ENCODE measurements at regions not wholly inside any gene's neighbourhood (a gene's known extent, or its start where the extent isn't known, plus 50 kb on each side); places are given as distances from the start of the nearest gene placed in this dataset.

DNA sequence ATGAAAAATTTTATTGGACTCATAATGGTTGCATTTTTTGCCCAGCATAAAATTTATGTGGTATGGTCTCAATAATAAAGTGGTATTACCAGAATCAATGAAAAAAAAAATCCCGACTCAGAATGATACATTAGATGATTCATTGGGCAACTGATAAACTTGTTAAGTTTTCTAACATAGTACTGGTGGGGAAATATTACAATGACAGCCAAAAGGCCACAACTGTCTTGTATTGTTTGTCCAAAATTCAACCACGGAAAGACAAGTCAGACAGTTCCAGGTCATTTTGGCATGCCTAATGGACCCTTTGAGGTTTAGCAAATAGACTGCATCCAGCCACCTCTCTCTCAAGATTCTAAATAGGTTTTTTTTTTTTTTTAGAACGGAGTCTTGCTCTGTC lies 70.5 kb upstream of the TRIM9 start (continued):
- TF ChIP-seq SRF (IDR thresholded peaks at IDR 0.05; ENCODE audit: low read depth) (no peak), ZFX (IDR thresholded peaks at IDR 0.05) (no peak), CEBPB (IDR thresholded peaks at IDR 0.05; ENCODE audit: low read depth) (no peak), RAD21 (IDR thresholded peaks at IDR 0.05; ENCODE audit: low read depth) (no peak), JUND (IDR thresholded peaks at IDR 0.05) (no peak), SP1 (IDR thresholded peaks at IDR 0.05; ENCODE audit: low read depth) (no peak), ELF1 (IDR thresholded peaks at IDR 0.05; ENCODE audit: borderline replicate concordance, low read depth) (no peak), YY1 (IDR thresholded peaks at IDR 0.05; ENCODE audit: extremely low read depth, insufficient replicate concordance, low read depth, low read length) (no peak)
- TF ChIP-seq, protein P1, sequence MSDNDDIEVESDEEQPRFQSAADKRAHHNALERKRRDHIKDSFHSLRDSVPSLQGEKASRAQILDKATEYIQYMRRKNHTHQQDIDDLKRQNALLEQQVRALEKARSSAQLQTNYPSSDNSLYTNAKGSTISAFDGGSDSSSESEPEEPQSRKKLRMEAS (IDR thresholded peaks at IDR 0.05): no peak

DNA sequence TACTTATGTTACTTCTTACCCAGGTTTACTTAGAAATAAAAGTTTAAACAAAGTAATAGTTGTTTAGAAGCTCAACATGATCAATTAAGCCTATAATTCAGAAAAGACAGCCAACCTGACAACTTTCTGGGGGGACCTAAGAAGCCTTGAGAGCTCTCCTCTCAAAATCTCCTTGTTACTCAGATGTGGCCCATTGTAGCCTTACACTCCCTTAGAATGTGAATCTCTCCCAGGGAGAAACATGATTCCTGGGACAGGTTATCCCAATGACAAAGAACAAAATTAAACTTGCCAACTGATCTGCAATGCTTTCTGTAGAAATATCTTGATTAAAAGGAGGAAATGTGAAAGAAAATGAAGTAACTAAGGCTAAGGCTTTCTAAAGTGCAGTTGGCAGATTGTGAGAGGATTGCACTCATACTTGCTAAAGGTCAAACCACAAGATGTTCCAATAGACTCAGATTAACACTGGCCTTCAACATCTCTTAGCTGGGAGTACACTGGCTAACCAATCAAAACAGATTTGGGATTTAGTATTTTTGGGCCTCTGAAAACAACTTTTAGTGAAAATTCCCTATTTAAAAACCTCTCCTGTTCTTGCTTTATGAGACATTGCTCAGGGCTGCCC lies 72.3 kb upstream of the TMX1 start:
- no peak overlapping the region for H3K4me2 ChIP-seq (ENCODE audit: low read length)
- no peaks in the 10 kb centered on the region for H3K9me3 ChIP-seq (ENCODE audit: control insufficient read depth in 1 of 2, insufficient read depth in 1 of 2, low read depth in 1 of 2, low read length in 2 of 2)
- CTCF ChIA-PET: interaction anchor here (1.1 to 2.4 kb wide), 2 partner anchors 10 to 312 kb away, joined by 5 to 11 read pairs; no protein-coding TSS in a partner anchor
- H3K36me3 ChIP-seq (ENCODE audit: control insufficient read depth in 1 of 2, insufficient read depth in 2 of 2, low read length in 2 of 2): no peaks in the 10 kb centered on the region
- no peak overlapping the region for H3K4me3 ChIP-seq (replicated peaks in 1 of 2; ENCODE audit: low read depth in 1 of 2, low read length in 2 of 2)
- no peak overlapping the region for H3K27ac ChIP-seq (ENCODE audit: low read depth, low read length)
- H3K9ac ChIP-seq (ENCODE audit: low read length): no peak overlapping the region
- ATAC-seq (no peak), DNase-seq (ENCODE audit: low read depth, low spot score) (no peak)
- no peaks in the 10 kb centered on the region for H3K9me2 ChIP-seq (ENCODE audit: insufficient read depth)
- H3K27me3 ChIP-seq (ENCODE audit: insufficient read depth, low read length): no peaks in the 10 kb centered on the region; the same call in 1 of the 2 replicates
- H2AFZ ChIP-seq (ENCODE audit: low read depth, low read length, poor library complexity, severe bottlenecking): no peak overlapping the region
- POLR2A ChIA-PET: no interaction called here
- no TSS peak for BruUV-seq (replicated peaks)
- peaks cover 0 to 4% of the 10 kb centered on the region in 2 experiments; a peak in 1 of 4 replicates for H3K4me1 ChIP-seq (ENCODE audit: control insufficient read depth in 1 of 2, insufficient read depth in 2 of 2, low read length in 2 of 2)
- H3K79me2 ChIP-seq (ENCODE audit: insufficient read depth, low read length): no peaks in the 10 kb centered on the region
- no peaks in the 10 kb centered on the region for H4K20me1 ChIP-seq (ENCODE audit: insufficient read depth)
- intact Hi-C loops (cut with micrococcal nuclease): no loop called here
- RAD21 ChIA-PET (ENCODE audit: low non-redundant PET in 1 of 2, low total read pairs in 2 of 2, uncharacterized antibody in 2 of 2, unreplicated experiment in 2 of 2): no interaction called here
- TF ChIP-seq ZFX (IDR thresholded peaks at IDR 0.05) (no peak), JUND (IDR thresholded peaks at IDR 0.05) (no peak), CBX3 (IDR thresholded peaks at IDR 0.05; ENCODE audit: low read depth) (no peak), POLR2AphosphoS5 (IDR thresholded peaks at IDR 0.05; ENCODE audit: low read depth, low read length) (no peak), ELF1 (IDR thresholded peaks at IDR 0.05; ENCODE audit: borderline replicate concordance, low read depth) (no peak), EZH2 (IDR thresholded peaks at IDR 0.05) (no peak), ZNF274 (IDR thresholded peaks at IDR 0.05; ENCODE audit: low read depth, low read length) (no peak), TCF7L2 (IDR thresholded peaks at IDR 0.05; ENCODE audit: borderline replicate concordance, extremely low read depth, insufficient read depth, insufficient read length) (no peak), YY1 (IDR thresholded peaks at IDR 0.05; ENCODE audit: extremely low read depth, insufficient replicate concordance, low read depth, low read length) (no peak), EGR1 (IDR thresholded peaks at IDR 0.05; ENCODE audit: low read depth) (no peak), SP1 (IDR thresholded peaks at IDR 0.05; ENCODE audit: low read depth) (no peak), SIN3A (IDR thresholded peaks at IDR 0.05; ENCODE audit: low read depth) (no peak)
- TF ChIP-seq, protein P1 (IDR thresholded peaks at IDR 0.05): no peak
- TF ChIP-seq, protein P2, sequence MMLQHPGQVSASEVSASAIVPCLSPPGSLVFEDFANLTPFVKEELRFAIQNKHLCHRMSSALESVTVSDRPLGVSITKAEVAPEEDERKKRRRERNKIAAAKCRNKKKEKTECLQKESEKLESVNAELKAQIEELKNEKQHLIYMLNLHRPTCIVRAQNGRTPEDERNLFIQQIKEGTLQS (IDR thresholded peaks at IDR 0.05): no peak
- TF ChIP-seq, protein P3, sequence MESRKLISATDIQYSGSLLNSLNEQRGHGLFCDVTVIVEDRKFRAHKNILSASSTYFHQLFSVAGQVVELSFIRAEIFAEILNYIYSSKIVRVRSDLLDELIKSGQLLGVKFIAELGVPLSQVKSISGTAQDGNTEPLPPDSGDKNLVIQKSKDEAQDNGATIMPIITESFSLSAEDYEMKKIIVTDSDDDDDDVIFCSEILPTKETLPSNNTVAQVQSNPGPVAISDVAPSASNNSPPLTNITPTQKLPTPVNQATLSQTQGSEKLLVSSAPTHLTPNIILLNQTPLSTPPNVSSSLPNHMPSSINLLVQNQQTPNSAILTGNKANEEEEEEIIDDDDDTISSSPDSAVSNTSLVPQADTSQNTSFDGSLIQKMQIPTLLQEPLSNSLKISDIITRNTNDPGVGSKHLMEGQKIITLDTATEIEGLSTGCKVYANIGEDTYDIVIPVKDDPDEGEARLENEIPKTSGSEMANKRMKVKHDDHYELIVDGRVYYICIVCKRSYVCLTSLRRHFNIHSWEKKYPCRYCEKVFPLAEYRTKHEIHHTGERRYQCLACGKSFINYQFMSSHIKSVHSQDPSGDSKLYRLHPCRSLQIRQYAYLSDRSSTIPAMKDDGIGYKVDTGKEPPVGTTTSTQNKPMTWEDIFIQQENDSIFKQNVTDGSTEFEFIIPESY (IDR thresholded peaks at IDR 0.05; ENCODE audit: extremely low read depth, insufficient replicate concordance, low read length): no peak

Data from HCT116 (cell line).